Choroid plexus epithelial cell (primary cell): ENCODE measurements at regions not wholly inside any gene's neighbourhood (a gene's known extent, or its start where the extent isn't known, plus 50 kb on each side); places are given as distances from the start of the nearest gene placed in this dataset.

Experiments
- DNase-seq: peaks from one replicate; pipeline ENCODE4 v3.0.0-alpha.2; 2010; ENCODE audit warnings: low read depth
- H3K4me3 ChIP-seq: 2 replicates; pipeline ENCODE4 v1.5.1; 2011; ENCODE audit warnings: low read depth, mild to moderate bottlenecking, control low read depth, low read length, moderate library complexity
- CTCF ChIP-seq: conservative IDR thresholded peaks from 2 replicates; pipeline ENCODE4 v1.5.1; 2011; ENCODE audit warnings: low read depth, mild to moderate bottlenecking, control low read depth, inconsistent platforms, low read length, moderate library complexity

GRCh38 chr1:239287296-239287695 is 99.1 kb upstream of the CHRM3 start:
- TF ChIP-seq CTCF, result no peak
- H3K4me3 ChIP-seq, result no peak overlapping the region
- no peak for DNase-seq

- no peak for DNase-seq
- TF ChIP-seq CTCF, result no peak
- no peak overlapping the region for H3K4me3 ChIP-seq
These were observed 103.2 kb upstream of the CHRM3 start for GRCh38 chr1:239283216-239283615.

- DNase-seq, result no peak
- no peak for TF ChIP-seq CTCF
- H3K4me3 ChIP-seq, result no peak overlapping the region
These were observed 104.0 kb upstream of the CHRM3 start for GRCh38 chr1:239282411-239282810.

DNA sequence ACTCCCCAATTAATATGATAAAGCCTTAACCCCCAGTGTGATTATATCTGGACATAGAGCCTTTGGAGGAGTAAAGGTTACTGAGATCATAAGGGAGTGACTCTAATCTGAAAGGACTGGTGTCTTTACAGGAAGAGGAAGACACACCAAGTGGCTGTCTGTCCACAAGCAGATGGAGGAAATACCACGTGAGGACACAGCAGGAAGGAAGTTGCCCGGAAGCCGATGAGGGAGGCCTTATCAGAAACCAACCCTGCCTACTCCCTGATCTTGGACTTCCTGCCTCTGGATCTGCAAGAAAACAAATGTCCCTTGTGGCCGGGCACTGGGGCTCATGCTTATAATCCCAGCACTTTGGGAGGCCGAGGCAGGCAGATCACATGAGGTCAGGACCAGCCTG is 110.3 kb upstream of the CHRM3 start:
- TF ChIP-seq CTCF, result no peak
- no peak for DNase-seq
- no peak overlapping the region for H3K4me3 ChIP-seq

DNA sequence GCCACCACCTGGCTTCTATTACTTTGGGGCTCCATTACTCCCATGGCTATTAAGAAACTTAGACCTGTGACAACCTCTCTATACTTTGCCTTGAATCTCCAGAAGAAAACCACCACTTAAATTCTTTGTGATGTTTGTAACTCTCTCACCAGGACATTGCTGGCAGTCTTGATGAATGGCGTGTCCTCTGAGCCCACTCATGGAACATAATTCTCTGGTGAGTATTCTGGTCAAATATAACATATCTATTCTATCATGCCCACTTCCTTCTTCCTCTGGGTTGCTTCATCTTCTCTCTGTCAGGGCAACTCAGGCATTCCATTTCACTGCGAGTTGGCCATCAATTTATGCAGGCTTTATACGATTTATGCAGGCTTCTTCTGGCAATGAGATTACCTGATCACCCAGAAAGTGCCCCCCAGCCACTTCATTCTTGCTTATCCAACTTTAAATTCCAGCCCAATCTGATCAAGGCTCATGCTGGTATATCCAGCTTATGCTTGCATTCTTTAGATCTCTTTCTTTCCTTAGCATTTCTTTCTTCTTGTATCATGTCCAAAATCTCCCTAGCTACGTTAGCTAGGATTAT is 112.0 kb upstream of the CHRM3 start:
- no peak for DNase-seq
- no peak for TF ChIP-seq CTCF
- no peak overlapping the region for H3K4me3 ChIP-seq

DNA sequence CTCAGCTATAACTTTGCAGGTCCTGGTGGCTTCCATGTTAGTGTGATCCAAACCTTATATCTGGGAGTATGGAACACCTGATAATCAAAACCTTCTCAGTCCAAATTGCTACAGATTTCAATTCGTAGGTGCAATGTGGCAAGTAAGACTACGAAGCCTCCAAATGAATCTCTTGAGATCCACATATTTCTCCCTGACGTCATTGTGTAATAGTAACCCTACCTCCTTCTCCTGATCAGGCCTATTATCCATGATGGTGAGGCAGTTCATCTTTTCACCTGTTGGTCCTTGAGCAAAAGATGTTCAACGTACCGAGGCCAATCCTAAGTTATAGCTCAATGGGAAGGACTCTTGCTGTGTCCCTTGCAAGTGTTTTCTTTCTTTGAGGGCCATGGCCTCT is 115.9 kb upstream of the CHRM3 start:
- no peak for TF ChIP-seq CTCF
- no peak for DNase-seq
- H3K4me3 ChIP-seq, result no peak overlapping the region

- no peak overlapping the region for H3K4me3 ChIP-seq
- DNase-seq, result no peak
- TF ChIP-seq CTCF, result no peak
These were observed 116.7 kb upstream of the CHRM3 start for GRCh38 chr1:239269706-239270105.
